OCI-LY7 (cell line): ENCODE measurements at regions not wholly inside any gene's neighbourhood (a gene's known extent, or its start where the extent isn't known, plus 50 kb on each side); places are given as distances from the start of the nearest gene placed in this dataset.
A peak's percentile ranks its signal among the peaks of the same experiment; 100 is the strongest.

Experiments used
- BruUV-seq: library from RNA; stranded (reverse); fragments of 400-500 nt; replicated peaks from 2 replicates; lab custom pipeline; 2021; lab: Mats Ljungman, UMichigan
- CTCF ChIA-PET: fragments of 300-600 bp; sonication (Branson Sonifier 250); formaldehyde crosslinking; loops from one replicate; lab custom pipeline; 2022; ENCODE audit warnings: antibody characterized with exemption; ENCODE audit not compliant: unreplicated experiment; lab: Charles Lee
- POLR2A ChIA-PET: fragments of 300-600 bp; sonication (Branson Sonifier 250); formaldehyde crosslinking; loops from one replicate; lab custom pipeline; 2022; ENCODE audit warnings: antibody characterized with exemption; lab: Charles Lee
- DNase-seq: peaks from one replicate; pipeline ENCODE4 v3.0.0-alpha.2; 2015; ENCODE audit warnings: low spot score
- H2AFZ ChIP-seq: fragments of 200-600 bp; sonication (generic), shearing (Covaris generic); 2 replicates; pipeline ENCODE4 v1.6.1; 2014; ENCODE audit warnings: mild to moderate bottlenecking, antibody characterized with exemption, low read length, moderate library complexity
- H3K27ac ChIP-seq: fragments of 200-600 bp; sonication (generic); 2 replicates; pipeline ENCODE4 v1.5.1; 2014; ENCODE audit warnings: mixed run types, low read depth, mild to moderate bottlenecking, moderate library complexity, low read length, inconsistent platforms; ENCODE audit not compliant: poor library complexity, severe bottlenecking
- H3K36me3 ChIP-seq: fragments of 200-600 bp; sonication (generic); 2 replicates; pipeline ENCODE4 v1.6.1; 2014; ENCODE audit warnings: mild to moderate bottlenecking, antibody characterized with exemption, low read length, moderate library complexity, mixed read lengths; ENCODE audit not compliant: insufficient read depth
- H3K4me1 ChIP-seq: fragments of 200-600 bp; sonication (generic); 2 replicates; pipeline ENCODE4 v1.5.1; 2014; ENCODE audit warnings: mild to moderate bottlenecking, low read length; ENCODE audit not compliant: insufficient read depth, poor library complexity, severe bottlenecking
- H3K4me2 ChIP-seq: fragments of 200-600 bp; sonication (generic); 2 replicates; pipeline ENCODE4 v1.6.1; 2014; ENCODE audit warnings: mild to moderate bottlenecking, low read length
- H3K4me3 ChIP-seq: fragments of 200-600 bp; sonication (generic); 2 replicates; pipeline ENCODE4 v1.5.1; 2014; ENCODE audit warnings: mild to moderate bottlenecking, low read depth, low read length; ENCODE audit not compliant: poor library complexity, severe bottlenecking
- H3K79me2 ChIP-seq: fragments of 200-600 bp; sonication (generic); 2 replicates; pipeline ENCODE4 v1.6.1; 2016; ENCODE audit warnings: low read depth, mild to moderate bottlenecking, low read length, moderate library complexity, mixed read lengths; ENCODE audit not compliant: insufficient read depth
- H3K9me2 ChIP-seq: fragments of 200-600 bp; sonication (generic); 2 replicates; pipeline ENCODE4 v1.6.1; 2016; ENCODE audit warnings: mild to moderate bottlenecking, low read length, mixed read lengths; ENCODE audit not compliant: insufficient read depth
- H3K9me3 ChIP-seq: fragments of 200-600 bp; sonication (generic); 2 replicates; pipeline ENCODE4 v1.6.1; 2014; ENCODE audit warnings: mild to moderate bottlenecking, mixed run types, low read length, mixed read lengths
- H4K20me1 ChIP-seq: fragments of 200-600 bp; sonication (generic); 2 replicates; pipeline ENCODE4 v1.6.1; 2014; ENCODE audit warnings: mild to moderate bottlenecking, antibody characterized with exemption, low read length, moderate library complexity, mixed read lengths; ENCODE audit not compliant: insufficient read depth
- EZH2phosphoT487 ChIP-seq: fragments of 200-600 bp; sonication (generic); IDR thresholded peaks from 2 replicates; pipeline ENCODE4 v1.6.1; 2018; ENCODE audit warnings: low read depth, borderline replicate concordance, mild to moderate bottlenecking, mixed run types, antibody characterized with exemption, low read length, moderate library complexity, mixed read lengths
- intact Hi-C: fragments of 100-400 bp; cut with micrococcal nuclease; formaldehyde crosslinking; loops from one replicate; pipeline ENCODE4 v1.10.0; 2022; ENCODE audit not compliant: unreplicated experiment
- TF ChIP-seq, protein P1 (sequence below): fragments of 200-600 bp; sonication (generic); conservative IDR thresholded peaks from 2 replicates; pipeline ENCODE4 v1.5.1; 2014; ENCODE audit warnings: mild to moderate bottlenecking, antibody characterized with exemption, low read length, moderate library complexity, mixed read lengths

GRCh38 chr20:53839423-53840176 lies 230.8 kb downstream of the BCAS1 start:
- no peaks in the 10 kb centered on the region for H3K9me2 ChIP-seq
- H3K27ac ChIP-seq: peak overlapping the region; percentile 76
- H3K4me3 ChIP-seq: peak overlapping the region; percentile 43
- no peak for TF ChIP-seq EZH2phosphoT487
- TF ChIP-seq, protein P1, sequence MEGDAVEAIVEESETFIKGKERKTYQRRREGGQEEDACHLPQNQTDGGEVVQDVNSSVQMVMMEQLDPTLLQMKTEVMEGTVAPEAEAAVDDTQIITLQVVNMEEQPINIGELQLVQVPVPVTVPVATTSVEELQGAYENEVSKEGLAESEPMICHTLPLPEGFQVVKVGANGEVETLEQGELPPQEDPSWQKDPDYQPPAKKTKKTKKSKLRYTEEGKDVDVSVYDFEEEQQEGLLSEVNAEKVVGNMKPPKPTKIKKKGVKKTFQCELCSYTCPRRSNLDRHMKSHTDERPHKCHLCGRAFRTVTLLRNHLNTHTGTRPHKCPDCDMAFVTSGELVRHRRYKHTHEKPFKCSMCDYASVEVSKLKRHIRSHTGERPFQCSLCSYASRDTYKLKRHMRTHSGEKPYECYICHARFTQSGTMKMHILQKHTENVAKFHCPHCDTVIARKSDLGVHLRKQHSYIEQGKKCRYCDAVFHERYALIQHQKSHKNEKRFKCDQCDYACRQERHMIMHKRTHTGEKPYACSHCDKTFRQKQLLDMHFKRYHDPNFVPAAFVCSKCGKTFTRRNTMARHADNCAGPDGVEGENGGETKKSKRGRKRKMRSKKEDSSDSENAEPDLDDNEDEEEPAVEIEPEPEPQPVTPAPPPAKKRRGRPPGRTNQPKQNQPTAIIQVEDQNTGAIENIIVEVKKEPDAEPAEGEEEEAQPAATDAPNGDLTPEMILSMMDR: no peak
- peak overlapping the region; percentile 59 for H3K4me2 ChIP-seq
- no peaks in the 10 kb centered on the region for H4K20me1 ChIP-seq
- peak overlapping the region; percentile 8; the same call in 1 of the 2 replicates for H2AFZ ChIP-seq
- intact Hi-C loops: loop anchor here (2.0 kb wide), 3 partner anchors 33 to 75 kb away; no protein-coding TSS in a partner anchor
- peaks cover 91% of the 10 kb centered on the region for H3K4me1 ChIP-seq
- ChIA-PET POLR2A (interaction anchor here (0.5 to 2.7 kb wide), 11 partner anchors 8 to 165 kb away, joined by 3 to 17 read pairs (median 4); no protein-coding TSS in a partner anchor), CTCF (interaction anchor here (1.2 kb wide), 1 partner anchor 33 kb away, joined by 4 read pairs; no protein-coding TSS in a partner anchor)
- H3K79me2 ChIP-seq: no peaks in the 10 kb centered on the region
- peak; percentile 94 for DNase-seq
- no peaks in the 10 kb centered on the region for H3K36me3 ChIP-seq
- BruUV-seq: no TSS peak
- no peaks in the 10 kb centered on the region for H3K9me3 ChIP-seq

DNA sequence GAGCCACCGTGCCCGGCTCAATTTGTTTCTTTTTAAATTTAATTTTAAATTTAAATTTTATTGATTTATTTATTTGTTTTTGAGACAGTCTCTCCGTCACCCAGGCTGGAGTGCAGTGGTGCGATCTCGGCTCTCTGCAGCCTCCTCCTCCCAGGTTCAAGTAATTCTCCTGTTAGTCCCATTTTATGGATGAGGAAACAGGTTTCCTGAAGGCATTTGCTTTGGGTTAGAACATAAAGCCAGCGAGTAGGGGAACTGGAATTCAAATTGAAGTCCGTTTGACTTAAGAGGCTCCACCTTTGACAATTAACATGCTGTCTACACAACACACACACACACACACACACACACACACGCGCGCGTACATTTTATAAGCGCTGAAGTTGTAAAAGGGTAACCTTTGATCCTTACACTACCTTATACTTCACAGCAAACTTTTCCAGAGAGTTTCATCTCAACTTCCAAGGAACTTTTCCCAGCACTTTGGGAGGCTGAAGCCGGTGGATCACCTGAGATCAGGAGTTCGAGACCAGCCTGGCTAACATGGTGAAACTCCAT lies 232.0 kb downstream of the BCAS1 start:
- CTCF ChIA-PET: interaction anchor here (0.6 kb wide), 1 partner anchor 216 kb away, joined by 4 read pairs; no protein-coding TSS in a partner anchor
- BruUV-seq: no TSS peak
- Histone ChIP-seq H3K4me2 (peak overlapping the region; percentile 59), H3K27ac (peak overlapping the region; percentile 76), H2AFZ (no peak overlapping the region), H4K20me1 (no peaks in the 10 kb centered on the region), H3K4me3 (peak overlapping the region; percentile 43), H3K79me2 (no peaks in the 10 kb centered on the region), H3K9me2 (no peaks in the 10 kb centered on the region), H3K36me3 (no peaks in the 10 kb centered on the region), H3K4me1 (peaks cover 94% of the 10 kb centered on the region), H3K9me3 (no peaks in the 10 kb centered on the region)
- no peak for TF ChIP-seq EZH2phosphoT487
- TF ChIP-seq, protein P1: no peak
- POLR2A ChIA-PET: interaction anchor here (0.6 to 0.8 kb wide), 3 partner anchors 8 to 87 kb away, joined by 3 to 6 read pairs (median 4); no protein-coding TSS in a partner anchor
- no peak for DNase-seq
- intact Hi-C loops: loop anchor here (2.0 kb wide), 3 partner anchors 34 to 76 kb away; no protein-coding TSS in a partner anchor
